Esophagus muscularis mucosa (tissue), 4 donors: ENCODE measurements at regions not wholly inside any gene's neighbourhood (a gene's known extent, or its start where the extent isn't known, plus 50 kb on each side); places are given as distances from the start of the nearest gene placed in this dataset.

Experiments
- EP300 ChIP-seq: sonication (generic); formaldehyde crosslinking; IDR thresholded peaks from one replicate; pipeline ENCODE4 v1.6.1; 2017; ENCODE audit warnings: antibody characterized with exemption
- POLR2A ChIP-seq: fragments of 450-650 bp; IDR thresholded peaks from one replicate; pipeline ENCODE4 v1.6.1; 2017; ENCODE audit warnings: antibody characterized with exemption, moderate library complexity, mild to moderate bottlenecking, low read depth
- POLR2AphosphoS5 ChIP-seq, 2 donors: sonication (generic); formaldehyde crosslinking; IDR thresholded peaks; one replicate each; pipeline ENCODE4 v1.6.1; 2017; ENCODE audit warnings: antibody characterized with exemption in 2 of 2
- TF ChIP-seq, protein P1 (sequence below), 3 experiments: fragments of 200-600 bp in 2 of 3; fragments of 450-650 bp in 1 of 3; sonication (generic) in 2 of 3; IDR thresholded peaks; one replicate each; pipeline ENCODE4 v1.5.1; 2017 to 2019; ENCODE audit warnings: antibody characterized with exemption in 3 of 3, mild to moderate bottlenecking in 2 of 3, moderate library complexity in 1 of 3

- TF ChIP-seq, protein P1, sequence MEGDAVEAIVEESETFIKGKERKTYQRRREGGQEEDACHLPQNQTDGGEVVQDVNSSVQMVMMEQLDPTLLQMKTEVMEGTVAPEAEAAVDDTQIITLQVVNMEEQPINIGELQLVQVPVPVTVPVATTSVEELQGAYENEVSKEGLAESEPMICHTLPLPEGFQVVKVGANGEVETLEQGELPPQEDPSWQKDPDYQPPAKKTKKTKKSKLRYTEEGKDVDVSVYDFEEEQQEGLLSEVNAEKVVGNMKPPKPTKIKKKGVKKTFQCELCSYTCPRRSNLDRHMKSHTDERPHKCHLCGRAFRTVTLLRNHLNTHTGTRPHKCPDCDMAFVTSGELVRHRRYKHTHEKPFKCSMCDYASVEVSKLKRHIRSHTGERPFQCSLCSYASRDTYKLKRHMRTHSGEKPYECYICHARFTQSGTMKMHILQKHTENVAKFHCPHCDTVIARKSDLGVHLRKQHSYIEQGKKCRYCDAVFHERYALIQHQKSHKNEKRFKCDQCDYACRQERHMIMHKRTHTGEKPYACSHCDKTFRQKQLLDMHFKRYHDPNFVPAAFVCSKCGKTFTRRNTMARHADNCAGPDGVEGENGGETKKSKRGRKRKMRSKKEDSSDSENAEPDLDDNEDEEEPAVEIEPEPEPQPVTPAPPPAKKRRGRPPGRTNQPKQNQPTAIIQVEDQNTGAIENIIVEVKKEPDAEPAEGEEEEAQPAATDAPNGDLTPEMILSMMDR (IDR thresholded peaks at IDR 0.05), result no peak
- TF ChIP-seq POLR2A (no peak), POLR2AphosphoS5 (IDR thresholded peaks at IDR 0.05) (no peak), EP300 (no peak)
Measured at GRCh38 chr6:33945931-33946330, 142.1 kb upstream of the MLN start.
